ENCODE measurements at regions not wholly inside any gene's neighbourhood (a gene's known extent, or its start where the extent isn't known, plus 50 kb on each side); places are given as distances from the start of the nearest gene placed in this dataset.

DNA sequence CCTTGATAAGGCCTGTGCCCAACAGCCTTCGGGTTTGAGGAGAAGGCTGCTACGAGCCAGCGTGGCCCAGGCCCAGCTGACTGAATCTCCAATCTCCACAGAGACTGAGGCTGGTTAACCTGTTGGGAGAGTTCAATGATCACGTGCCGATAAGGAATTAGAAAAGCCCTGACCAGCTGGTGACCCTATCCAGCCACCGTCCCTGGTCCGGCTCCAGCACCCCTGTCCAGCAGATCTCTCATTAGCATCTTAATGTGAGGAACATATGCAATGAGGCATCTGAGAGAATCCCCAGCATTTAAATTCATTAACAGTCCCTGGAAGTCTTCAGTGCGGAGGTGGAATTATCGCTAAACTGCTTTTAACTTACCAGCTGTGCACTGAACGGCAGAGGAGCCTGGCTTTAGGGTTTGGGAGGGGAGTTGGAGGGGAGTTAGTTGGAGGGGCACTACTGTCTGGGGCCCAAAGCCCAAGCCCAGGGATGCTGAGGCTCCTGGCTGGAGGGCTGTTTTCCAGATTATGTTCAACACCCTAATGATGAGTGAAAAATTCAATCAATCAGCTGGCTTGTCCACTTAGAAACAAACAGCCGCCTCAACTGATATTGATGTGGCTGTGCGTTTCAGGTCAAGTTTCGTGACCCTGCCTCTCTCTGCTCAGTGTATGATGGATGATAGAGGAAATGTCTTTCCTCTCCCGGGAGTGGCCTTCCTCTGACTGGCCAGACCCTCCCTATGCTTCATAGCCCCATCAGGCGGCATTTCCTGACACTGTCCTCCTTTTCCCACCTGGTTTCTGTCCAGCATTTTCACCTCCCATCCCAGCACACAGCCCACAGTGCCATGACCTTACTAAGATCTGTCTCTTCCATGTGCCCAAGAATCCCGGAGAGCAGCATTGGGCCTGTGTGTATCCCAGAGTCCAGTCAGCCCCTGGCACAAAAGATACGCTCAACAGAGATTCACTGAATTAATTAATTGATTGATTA lies 184.5 kb downstream of the CCT6B start:
- no peak for DNase-seq (ENCODE audit: low read depth)

DNA sequence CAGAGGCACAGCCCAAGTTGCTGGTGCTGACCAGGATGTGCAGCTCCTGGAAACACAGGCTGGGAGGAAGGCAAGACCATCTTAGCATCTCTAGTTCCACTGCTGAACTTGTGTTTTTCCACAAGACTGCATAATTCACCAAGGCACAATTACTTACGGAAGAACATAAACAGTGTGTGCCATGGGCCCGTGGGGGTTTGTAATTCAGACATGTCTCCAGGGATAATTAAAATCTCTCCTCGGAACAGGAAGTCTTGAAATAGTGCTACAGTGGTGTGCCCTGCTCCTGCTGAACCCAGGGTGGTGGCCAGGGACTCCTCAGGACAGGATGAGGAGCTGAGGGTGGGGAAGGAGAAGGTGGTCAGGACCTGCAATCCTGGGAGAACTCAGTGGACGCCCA lies 188.2 kb downstream of the CCT6B start:
- no peak for DNase-seq (ENCODE audit: low read depth)

DNA sequence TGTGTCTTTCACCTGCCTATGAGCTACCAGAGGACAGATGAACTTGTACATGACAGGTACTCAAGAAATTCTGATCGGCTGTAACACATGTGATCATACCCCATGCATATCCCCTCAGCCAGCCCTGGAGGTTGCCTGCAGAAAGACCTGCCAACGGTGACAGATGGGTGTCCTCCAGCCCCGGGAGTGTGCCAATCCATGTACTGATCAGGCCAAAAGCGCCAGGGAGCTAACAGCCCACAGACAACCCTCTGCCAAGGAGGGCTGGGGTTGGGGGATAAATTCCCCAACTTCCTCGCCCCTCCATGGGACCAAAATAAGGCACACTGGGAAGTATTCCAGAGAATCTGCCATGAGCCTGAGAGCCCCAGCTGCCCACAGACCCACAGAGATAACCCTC lies 189.4 kb downstream of the CCT6B start:
- no peak for DNase-seq (ENCODE audit: low read depth)

DNA sequence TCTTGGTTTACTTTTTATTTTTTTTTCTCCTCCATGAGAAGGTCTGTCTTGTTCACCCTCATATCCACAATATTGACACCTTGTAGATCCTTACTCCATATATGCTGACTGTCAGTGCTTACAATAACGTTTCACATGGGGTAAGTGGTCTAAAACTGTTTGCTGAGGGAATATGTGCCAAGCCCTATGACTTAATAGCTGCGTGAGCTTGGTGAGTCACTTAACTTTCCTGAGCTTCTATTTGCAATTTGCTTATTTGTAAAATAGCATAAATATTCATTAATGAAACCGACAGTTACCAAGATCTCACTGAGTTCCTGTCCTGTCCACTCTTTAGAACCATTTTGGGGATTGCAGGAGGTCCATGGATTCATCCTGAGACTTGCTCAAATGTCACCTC lies 190.7 kb downstream of the CCT6B start:
- DNase-seq (ENCODE audit: low read depth): no peak

DNA sequence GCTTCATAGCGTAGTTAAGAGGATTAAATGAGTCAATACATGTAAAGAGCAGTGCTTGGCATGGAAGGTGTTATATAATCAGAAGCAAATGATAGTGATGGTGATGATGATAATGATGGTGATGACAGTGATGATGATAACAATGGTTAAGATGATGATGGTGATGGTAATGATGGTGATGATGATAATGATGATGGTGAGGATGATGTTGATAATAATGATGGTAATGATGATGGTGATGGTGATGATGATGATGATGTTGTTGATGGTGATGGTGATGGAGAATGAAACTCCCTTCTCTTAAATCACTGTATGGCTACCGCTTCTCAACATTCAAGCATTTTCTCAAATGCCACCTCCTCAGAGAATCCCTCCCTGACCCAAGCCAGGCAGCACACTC lies 190.5 kb downstream of the TMEM132E start:
- no peak for DNase-seq (ENCODE audit: low read depth)

DNA sequence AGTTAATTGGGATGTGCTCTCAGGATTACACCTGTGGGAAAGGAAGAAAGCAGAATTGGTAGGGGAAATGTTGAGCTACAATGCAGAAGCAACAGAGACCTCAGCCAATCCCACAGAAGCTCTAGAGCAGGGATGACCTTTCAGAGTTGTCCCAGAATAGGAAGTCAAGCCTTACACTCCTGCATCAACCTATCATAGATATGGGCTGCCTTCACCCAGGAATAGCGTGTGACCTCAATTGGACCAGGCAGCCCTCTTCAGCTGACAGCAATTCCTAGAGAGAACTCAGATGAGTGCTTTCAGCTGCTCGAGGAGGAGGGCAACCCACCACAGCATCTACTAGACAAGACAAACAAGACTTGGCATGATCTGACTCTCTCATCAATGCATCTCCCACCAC lies 189.7 kb downstream of the TMEM132E start:
- DNase-seq (ENCODE audit: low read depth): no peak

DNA sequence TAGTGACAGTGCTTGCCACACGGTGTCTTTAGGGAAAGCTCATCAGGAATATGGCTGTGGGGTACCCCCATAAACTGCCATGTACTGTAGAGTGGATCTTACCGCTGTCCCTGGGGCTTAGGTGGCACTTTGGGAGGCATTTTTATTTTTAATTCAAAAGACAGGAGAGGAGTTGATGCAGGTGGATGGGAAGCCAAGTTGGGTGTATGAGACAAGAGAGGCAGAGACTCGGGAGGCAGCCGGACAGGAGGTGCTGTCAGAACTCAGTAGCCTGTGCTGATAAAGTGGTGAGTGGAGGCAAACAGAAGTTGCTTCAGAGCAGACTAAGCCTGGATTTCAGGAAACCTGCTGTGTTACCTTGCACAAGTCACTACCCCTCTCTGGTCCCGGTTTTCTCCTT lies 185.9 kb downstream of the TMEM132E start:
- no peak for DNase-seq (ENCODE audit: low read depth)

DNA sequence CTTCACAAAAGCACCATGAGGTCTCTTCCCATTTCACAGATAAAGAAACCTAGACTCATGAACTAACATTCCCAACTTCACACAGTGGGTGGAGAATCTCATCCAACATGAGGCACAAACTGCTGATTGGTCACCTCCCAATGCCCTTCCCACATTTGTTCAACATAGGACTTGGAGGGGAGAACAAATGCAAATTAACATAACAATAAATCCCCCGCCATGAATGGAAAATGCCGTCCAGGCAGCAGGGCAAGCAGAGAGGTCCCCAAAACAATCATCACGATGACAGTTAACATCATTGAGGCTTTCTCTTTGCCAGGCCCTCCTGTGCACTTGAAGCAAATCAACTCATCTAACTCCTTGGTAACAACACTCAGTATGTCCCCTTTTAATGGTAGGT lies 185.3 kb downstream of the TMEM132E start:
- DNase-seq (ENCODE audit: low read depth): no peak

DNA sequence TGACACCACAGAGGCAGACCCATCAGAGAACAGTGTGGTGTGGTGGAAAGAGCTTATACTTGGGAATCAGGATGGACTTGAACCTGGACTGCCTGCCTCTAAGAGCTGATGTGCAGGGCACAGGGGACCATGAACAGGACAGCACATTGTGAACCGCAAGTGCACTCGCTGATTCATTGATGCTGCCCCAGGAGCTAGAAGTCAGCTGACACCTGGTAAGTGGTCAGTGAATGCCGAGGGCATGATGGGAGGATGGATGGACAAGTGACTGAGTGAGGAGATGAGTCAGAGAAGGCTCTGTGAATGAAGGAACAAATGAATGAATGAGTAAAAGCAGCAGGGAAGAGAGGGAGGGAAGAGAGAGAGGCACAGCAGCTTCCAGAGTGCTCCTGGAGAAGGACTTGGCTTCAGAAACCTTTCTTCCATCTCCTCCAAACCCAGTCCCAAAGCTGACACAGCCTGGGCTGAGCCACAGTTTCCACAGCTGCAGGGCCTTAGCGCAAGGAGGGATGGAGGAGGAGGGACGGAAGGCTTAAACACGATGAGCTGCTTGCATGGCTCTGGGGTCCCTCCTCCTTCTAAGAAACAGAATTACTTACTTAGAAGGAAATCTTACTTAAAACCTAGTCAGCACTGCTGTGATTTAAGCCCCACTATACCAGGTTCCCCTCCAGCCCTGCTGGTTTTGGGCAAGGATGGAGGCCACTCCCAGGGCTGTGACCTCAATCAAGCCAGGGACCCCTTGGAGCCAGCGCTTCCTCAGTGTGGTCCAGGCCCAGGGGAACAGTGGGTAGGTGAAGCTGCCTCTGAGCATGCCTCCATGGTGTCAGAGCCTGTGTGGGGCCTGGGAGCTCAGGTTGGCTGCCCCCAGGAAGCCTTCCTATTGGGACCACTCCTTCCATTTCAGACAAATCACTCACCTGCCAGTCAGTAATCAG lies 184.6 kb downstream of the TMEM132E start:
- DNase-seq (ENCODE audit: low read depth): no peak

DNA sequence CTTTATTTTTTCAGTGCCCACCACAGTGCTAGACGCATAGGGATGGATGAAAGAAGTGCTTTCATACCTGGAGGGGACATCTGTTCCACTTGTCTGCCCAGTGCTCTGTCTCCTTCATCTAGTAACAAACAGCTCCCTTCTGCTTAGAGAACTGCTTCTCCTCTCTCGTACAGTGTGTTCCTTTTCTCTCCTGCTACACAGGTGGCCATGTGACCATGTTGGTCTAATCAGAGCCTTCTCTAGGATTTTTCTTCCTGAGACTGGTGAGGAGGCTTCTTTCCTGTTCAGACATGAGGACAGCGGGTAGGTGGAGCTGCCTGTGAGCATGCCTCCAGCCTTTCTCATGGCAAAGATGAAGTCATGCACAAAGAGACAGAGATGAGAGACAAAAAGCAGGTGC lies 182.7 kb downstream of the TMEM132E start:
- no peak for DNase-seq (ENCODE audit: low read depth)

DNA sequence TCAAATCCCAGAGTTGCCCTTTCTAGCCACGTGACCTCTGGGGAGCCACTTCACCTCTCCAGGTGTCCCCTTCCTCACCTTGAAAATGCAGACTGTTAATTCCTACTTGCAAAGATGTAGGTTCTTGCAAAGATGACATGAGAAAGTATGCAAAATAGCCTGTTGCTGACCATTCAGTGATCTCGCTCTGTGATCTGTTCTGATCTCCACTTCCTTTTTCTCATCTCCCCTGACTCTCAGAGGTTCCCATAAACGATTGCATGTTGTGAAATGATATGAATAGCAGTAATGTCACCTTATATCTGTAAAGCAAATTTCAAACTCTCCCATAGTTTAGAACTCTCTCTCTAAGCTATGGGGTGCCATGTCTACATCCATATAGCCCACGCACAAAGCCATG lies 182.3 kb downstream of the TMEM132E start:
- DNase-seq (ENCODE audit: low read depth): no peak

DNA sequence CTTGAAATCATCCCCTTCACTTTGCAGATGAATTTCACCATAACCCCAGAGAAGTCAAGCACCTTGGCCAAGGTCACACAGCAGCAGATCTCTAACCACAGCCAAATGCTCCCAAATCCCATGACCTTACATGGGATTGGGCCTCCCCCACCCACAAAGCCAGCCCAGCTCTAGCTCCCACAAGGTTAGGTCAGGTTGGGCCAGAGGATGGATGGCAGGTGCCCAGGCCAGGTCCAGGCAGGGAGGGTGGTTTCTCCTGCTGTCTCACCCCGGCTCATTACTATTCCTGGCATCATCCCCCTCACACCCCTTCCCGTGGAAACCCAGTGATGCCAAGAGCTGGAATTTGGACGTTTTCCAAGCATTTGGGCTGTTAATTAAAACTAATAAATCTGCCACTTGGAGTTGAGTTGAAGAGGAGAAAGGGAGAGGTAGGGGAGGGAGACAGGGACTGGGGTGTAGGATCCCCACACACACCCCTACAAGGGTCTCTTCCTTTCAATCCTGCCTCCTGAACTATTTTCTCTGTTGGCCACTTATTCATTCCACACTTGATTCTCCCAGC lies 181.6 kb downstream of the TMEM132E start:
- DNase-seq (ENCODE audit: low read depth): no peak

DNA sequence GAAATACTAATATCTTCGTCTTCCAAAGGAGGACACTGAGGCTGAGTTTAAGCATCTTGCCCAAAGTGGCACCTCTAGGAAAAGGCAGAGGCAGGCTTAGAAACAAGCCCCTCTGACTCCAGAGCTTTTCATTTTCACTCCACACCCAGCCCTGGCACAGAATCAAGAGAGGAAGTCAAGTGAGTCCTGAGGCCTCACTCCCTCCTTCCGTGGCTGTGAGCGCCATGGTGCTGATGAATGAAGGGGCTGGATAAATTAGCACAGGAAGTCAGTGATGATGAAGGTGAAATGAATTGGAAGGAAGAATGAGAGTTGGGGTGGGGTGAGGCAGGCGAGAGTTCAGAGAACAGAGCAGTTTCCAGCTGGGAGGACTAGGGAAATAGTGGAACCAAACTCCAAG lies 179.3 kb downstream of the TMEM132E start:
- no peak for DNase-seq (ENCODE audit: low read depth)

DNA sequence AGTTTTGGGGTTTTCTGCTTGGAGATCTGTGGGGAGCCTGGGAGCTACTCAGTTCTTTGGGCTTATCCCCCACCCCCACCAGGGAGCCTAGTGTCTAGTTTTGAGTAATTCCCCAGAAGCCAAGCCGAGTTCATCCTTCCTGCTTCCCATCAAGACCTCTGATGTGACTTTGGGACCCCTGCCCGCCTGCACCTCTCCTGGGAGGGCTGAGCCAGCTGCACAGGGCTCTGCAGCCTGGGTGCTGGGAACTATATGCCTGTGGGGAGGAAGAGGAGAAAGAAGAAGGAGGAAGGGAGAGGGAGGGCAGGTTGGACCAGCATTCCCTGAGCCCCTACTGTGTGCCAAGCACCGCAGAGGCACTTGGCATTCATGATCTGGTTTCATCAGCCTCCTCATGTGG lies 178.9 kb downstream of the TMEM132E start:
- DNase-seq (ENCODE audit: low read depth): no peak

DNA sequence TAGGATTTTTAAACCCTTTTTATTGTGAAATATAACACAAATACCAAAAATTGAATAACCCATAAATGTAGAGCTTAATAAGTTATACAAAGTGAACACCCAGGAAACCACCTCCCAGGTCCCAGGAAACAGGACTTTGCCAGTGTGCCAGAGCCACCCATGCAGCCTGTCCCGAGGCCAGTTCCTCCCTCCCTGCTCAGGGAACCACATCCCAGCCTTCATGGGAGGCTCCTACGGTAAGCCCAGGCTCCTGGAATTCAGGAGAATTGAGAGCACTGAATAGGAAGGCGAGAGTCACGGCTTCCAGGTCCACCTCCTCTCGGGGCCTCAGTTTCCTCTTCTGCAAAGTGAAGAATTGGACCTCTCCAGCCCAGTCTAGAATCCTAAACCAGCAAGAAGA lies 178.2 kb downstream of the TMEM132E start:
- no peak for DNase-seq (ENCODE audit: low read depth)

DNA sequence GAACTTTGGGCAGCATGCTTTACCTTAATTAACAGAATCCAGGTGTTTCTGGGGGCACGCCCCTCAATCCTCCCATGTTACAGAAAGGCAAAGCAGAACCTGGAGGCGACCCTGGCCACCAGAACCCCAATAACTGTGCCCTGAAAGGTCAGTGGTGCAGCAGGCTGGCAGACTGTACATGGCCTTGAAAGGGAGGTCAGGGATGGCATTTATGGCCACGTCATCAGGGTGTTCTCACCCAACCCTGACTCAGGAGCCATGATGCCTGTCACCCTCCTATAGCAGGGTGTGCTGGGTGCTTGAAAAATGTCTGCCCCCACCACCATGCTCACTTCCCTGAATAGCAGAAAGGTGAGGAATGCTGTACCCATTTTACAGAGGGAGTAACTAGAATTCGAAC lies 177.7 kb downstream of the TMEM132E start:
- no peak for DNase-seq (ENCODE audit: low read depth)

DNA sequence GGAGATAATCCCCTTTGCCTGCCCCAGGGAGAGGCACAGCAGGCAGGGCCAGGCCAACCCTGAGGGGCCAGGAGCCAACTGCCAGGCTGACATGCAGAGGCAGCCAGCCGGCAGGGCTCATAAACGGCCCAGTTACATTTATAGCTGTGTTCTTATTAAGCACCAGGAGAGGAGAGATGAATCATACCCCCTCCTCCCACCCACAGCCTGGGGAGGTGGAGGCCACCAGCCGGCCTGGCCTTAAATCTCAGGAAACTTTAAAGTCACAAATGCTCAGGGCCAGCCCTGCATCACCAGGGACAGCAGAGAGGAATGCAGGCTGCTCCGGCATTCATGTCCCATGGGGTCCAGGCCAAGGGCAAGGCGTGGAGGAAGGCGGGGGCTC lies 177.2 kb downstream of the TMEM132E start:
- no peak for DNase-seq (ENCODE audit: low read depth)

DNA sequence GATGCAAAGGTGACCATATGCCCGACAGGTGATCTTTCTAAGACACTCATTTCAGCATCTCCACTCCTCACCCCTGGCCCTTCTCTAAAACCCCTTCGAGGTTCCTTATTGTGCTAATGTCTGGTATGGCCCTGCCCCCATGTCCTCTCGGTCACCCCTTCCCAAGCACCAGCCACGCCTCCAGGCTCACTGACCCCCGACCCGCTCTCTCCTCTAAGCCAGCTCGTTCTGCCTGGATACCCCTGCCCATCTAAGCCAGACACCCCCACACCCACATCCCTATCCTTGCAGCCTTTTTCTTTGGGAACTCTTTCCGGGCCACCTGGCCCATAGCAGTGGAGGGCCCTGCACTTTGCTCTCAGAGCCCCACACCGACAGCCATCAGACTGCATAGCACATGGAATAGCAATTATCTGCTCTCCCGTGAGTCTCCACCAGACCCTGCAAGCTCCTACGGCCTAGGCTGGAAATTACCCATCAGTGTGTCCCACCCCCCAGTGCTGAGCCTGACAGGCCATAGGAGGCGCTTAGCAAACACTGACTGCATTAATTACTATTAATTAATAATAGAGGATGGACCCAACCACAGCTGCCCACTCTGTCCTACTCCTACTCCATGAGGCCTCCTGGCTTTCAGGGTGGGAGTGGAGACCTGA lies 176.7 kb downstream of the TMEM132E start:
- no peak for DNase-seq (ENCODE audit: low read depth)

DNA sequence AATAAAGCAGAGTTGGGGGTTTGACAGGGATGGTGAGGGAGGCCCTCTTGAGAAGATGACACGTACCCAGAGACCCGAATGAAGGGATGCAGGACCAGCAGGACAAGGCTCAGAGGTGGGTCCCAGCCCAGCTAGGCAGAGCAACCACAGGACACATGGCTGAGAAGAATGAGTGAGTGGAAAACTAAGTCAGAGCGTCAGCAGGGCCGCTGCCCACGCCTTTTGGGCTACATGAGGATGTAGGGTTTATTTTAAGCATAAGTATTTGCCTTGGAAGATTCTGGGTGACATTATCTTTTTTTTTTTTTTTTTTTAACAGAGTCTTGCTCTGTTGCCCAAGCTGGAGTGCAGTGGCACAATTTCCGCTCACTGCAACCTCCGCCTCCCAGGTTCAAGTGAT lies 176.0 kb downstream of the TMEM132E start:
- no peak for DNase-seq (ENCODE audit: low read depth)

DNA sequence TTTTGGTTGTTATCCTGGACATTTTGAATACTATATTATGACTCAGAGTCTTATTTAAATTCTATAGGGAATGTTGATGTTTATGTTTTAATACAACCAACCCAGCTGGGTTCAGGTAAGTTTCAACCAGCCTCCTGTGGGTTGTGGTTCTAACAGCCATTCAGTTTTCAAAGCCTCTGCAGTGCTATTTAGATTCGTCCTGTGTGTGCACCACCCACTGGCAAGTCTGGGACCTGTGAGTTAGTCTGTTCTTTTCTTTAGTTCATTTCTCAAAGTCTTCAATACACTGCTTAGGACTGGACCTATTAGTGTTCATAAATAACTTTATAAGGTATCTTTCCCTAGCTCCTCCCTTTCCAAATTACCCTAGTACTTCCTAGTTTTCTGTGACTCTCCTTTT lies 170.6 kb downstream of the TMEM132E start:
- no peak for DNase-seq (ENCODE audit: low read depth)

DNA sequence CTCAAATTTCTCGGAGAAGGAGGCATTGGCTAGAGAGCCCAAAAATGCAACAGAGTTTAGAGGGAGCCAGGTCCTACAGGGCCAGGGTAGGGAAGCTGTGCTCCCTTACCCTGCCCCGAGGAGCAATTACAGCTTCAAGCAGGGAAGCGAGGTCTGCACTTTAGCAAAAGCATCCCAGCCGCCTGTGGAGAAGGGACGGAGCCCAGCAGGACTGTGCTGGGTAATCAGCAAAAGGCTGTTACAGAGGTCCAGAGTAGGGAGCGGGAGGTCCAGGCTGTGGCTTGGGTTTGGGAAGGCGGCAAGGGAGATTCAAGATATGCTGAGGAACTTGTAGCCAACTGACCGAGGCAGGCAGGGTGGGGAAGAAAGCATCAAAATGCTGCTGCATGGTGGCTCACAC lies 162.6 kb downstream of the TMEM132E start:
- DNase-seq (ENCODE audit: low read depth): no peak

All from CMK (cell line).